Endothelial cell of umbilical vein (primary cell): ENCODE measurements at regions not wholly inside any gene's neighbourhood (a gene's known extent, or its start where the extent isn't known, plus 50 kb on each side); places are given as distances from the start of the nearest gene placed in this dataset.

Experiments
- BruUV-seq: library from RNA; stranded (reverse); fragments of 400-500 nt; replicated peaks from 2 replicates; lab custom pipeline; 2021; lab: Mats Ljungman, UMichigan
- CTCF ChIA-PET: fragments of 300-600, 350-600 bp; sonication (Branson Sonifier 250); formaldehyde crosslinking; loops from one replicate; lab custom pipeline; 2021; ENCODE audit warnings: antibody characterized with exemption, inconsistent platforms; lab: Charles Lee
- POLR2A ChIA-PET: fragments of 300-600, 350-600 bp; sonication (Branson Sonifier 250); formaldehyde crosslinking; loops from one replicate; lab custom pipeline; 2021; ENCODE audit warnings: antibody characterized with exemption, inconsistent platforms; lab: Charles Lee
- DNase-seq: peaks from one replicate; pipeline ENCODE4 v3.0.0-alpha.2; 2011; ENCODE audit warnings: low read depth, low spot score
- FAIRE-seq: peaks from 2 replicates; lab custom pipeline; 2011; peaks lifted over from hg19 to GRCh38; lab: Jason Lieb, UNC
- H2AFZ ChIP-seq: 2 replicates; pipeline ENCODE4 v1.6.0; 2012; ENCODE audit warnings: low read depth, low read length, control low read depth, inconsistent platforms
- H3K27ac ChIP-seq: 2 replicates; pipeline ENCODE4 v1.5.1; 2011; ENCODE audit warnings: low read depth, mild to moderate bottlenecking, control low read depth, low read length, moderate library complexity; ENCODE audit not compliant: insufficient read depth
- H3K27me3 ChIP-seq, 2 experiments: 2 replicates each; pipeline versions ENCODE4 v1.6.0 to v1.6.1; 2011; ENCODE audit warnings: low read length in 2 of 2, mixed read lengths in 1 of 2; ENCODE audit not compliant: control insufficient read depth in 2 of 2, insufficient read depth in 2 of 2
- H3K36me3 ChIP-seq, 2 experiments: 2 replicates in 1 of 2; 3 replicates in 1 of 2; pipeline ENCODE4 v1.5.1; 2011; ENCODE audit warnings: low read length in 2 of 2, mild to moderate bottlenecking in 1 of 2, moderate library complexity in 1 of 2; ENCODE audit not compliant: control insufficient read depth in 2 of 2, insufficient read depth in 2 of 2; ENCODE audit errors: extremely low read depth in 1 of 2
- H3K4me1 ChIP-seq: 3 replicates; pipeline ENCODE4 v1.5.1; 2011; ENCODE audit warnings: mild to moderate bottlenecking, low read length; ENCODE audit not compliant: control insufficient read depth, insufficient read depth; ENCODE audit errors: extremely low read depth
- H3K4me2 ChIP-seq: 2 replicates; pipeline ENCODE4 v1.6.1; 2011; ENCODE audit warnings: low read length, control low read depth, mixed read lengths; ENCODE audit not compliant: insufficient read depth
- H3K4me3 ChIP-seq, 3 experiments: fragments of 200-600 bp in 1 of 3; sonication (generic), shearing (Covaris generic) in 1 of 3; replicated peaks in 1 of 3; 2 replicates each; pipeline ENCODE4 v1.5.1; 2011 to 2016; ENCODE audit warnings: control low read depth in 3 of 3, low read length in 3 of 3, mild to moderate bottlenecking in 2 of 3, inconsistent platforms in 1 of 3, low read depth in 1 of 3, moderate library complexity in 1 of 3; ENCODE audit not compliant: insufficient read depth in 1 of 3
- H3K79me2 ChIP-seq: 2 replicates; pipeline ENCODE4 v1.6.0; 2012; ENCODE audit warnings: low read length, inconsistent platforms; ENCODE audit not compliant: control insufficient read depth, insufficient read depth
- H3K9ac ChIP-seq: replicated peaks from 2 replicates; pipeline ENCODE3; 2011; ENCODE audit warnings: low read length, control low read depth; ENCODE audit not compliant: insufficient read depth; ENCODE audit errors: extremely low read depth
- H3K9me1 ChIP-seq: replicated peaks from 3 replicates; pipeline ENCODE4 v1.6.0; 2011; ENCODE audit warnings: mild to moderate bottlenecking, low read length; ENCODE audit not compliant: control insufficient read depth, insufficient read depth; ENCODE audit errors: extremely low read depth
- H3K9me3 ChIP-seq: replicated peaks from 2 replicates; pipeline ENCODE4 v1.5.1; 2012; ENCODE audit warnings: low read length, inconsistent platforms; ENCODE audit not compliant: control insufficient read depth, insufficient read depth
- H4K20me1 ChIP-seq: replicated peaks from 2 replicates; pipeline ENCODE3; 2011; ENCODE audit warnings: mild to moderate bottlenecking, low read length; ENCODE audit not compliant: control insufficient read depth, insufficient read depth; ENCODE audit errors: extremely low read depth
- EZH2 ChIP-seq: IDR thresholded peaks from 2 replicates; pipeline ENCODE4 v1.6.1; 2012; ENCODE audit warnings: borderline replicate concordance, low read depth, mild to moderate bottlenecking, moderate library complexity, low read length, inconsistent platforms; ENCODE audit not compliant: severe bottlenecking
- FOS ChIP-seq: IDR thresholded peaks from 2 replicates; pipeline ENCODE4 v1.6.1; 2011; ENCODE audit warnings: mild to moderate bottlenecking, low read length, moderate library complexity, borderline replicate concordance; ENCODE audit not compliant: insufficient read depth
- GATA2 ChIP-seq: IDR thresholded peaks from 2 replicates; pipeline ENCODE4 v1.7.0; 2011; ENCODE audit warnings: low read depth, mild to moderate bottlenecking, moderate library complexity, mixed read lengths, low read length; ENCODE audit not compliant: insufficient read length, insufficient read depth
- JUN ChIP-seq: IDR thresholded peaks from 2 replicates; pipeline ENCODE4 v1.6.1; 2011; ENCODE audit warnings: borderline replicate concordance, low read depth; ENCODE audit not compliant: insufficient read length, insufficient read depth
- MYC ChIP-seq: IDR thresholded peaks from one replicate; pipeline ENCODE4 v1.6.1; 2011; ENCODE audit warnings: mild to moderate bottlenecking, low read depth, low read length
- POLR2A ChIP-seq: IDR thresholded peaks from 2 replicates; pipeline ENCODE4 v1.6.1; 2012; ENCODE audit warnings: low read depth, mild to moderate bottlenecking, control low read depth, low read length
- POLR2AphosphoS5 ChIP-seq: IDR thresholded peaks from 2 replicates; pipeline ENCODE4 v1.6.1; 2012; ENCODE audit warnings: low read depth, mild to moderate bottlenecking, control low read depth, low read length, moderate library complexity; ENCODE audit not compliant: insufficient read depth
- dilution Hi-C: fragments of 300-500 bp; cut with MboI; formaldehyde crosslinking; loops from one replicate; pipeline ENCODE4 v1.15.0; 2019; ENCODE audit warnings: low sequenced_read_pairs; ENCODE audit not compliant: extremely low pct_ligation_motif_present
- intact Hi-C: fragments of 100-400 bp; cut with micrococcal nuclease; formaldehyde crosslinking; loops from one replicate; pipeline ENCODE4 v1.10.0; 2022
- TF ChIP-seq, protein P1 (sequence below): IDR thresholded peaks from 2 replicates; pipeline ENCODE4 v1.6.1; 2011; ENCODE audit not compliant: insufficient read depth, insufficient read length
- TF ChIP-seq, protein P2 (sequence below), 2 donors: IDR thresholded peaks; 1 replicate in 1 of 2; 2 replicates in 1 of 2; pipeline ENCODE4 v1.5.1; 2011; ENCODE audit warnings: low read length in 2 of 2, mild to moderate bottlenecking in 2 of 2, moderate library complexity in 2 of 2, control low read depth in 1 of 2, inconsistent platforms in 1 of 2, low read depth in 1 of 2; ENCODE audit not compliant: insufficient read depth in 1 of 2; ENCODE audit errors: extremely low read depth in 1 of 2

- Histone ChIP-seq H3K9ac (no peak overlapping the region), H3K27me3 (peaks cover 0 to 8% of the 10 kb centered on the region in 2 experiments), H2AFZ (no peak overlapping the region), H4K20me1 (no peaks in the 10 kb centered on the region), H3K4me2 (no peak overlapping the region), H3K9me1 (no peaks in the 10 kb centered on the region), H3K4me1 (no peaks in the 10 kb centered on the region), H3K27ac (no peak overlapping the region), H3K4me3 (no peak overlapping the region), H3K79me2 (no peaks in the 10 kb centered on the region), H3K36me3 (no peaks in the 10 kb centered on the region), H3K9me3 (no peaks in the 10 kb centered on the region)
- CTCF ChIA-PET = no interaction called here
- FAIRE-seq (no peak), DNase-seq (no peak)
- POLR2A ChIA-PET = no interaction called here
- TF ChIP-seq JUN (no peak), EZH2 (no peak), POLR2AphosphoS5 (no peak)
- TF ChIP-seq, protein P1, sequence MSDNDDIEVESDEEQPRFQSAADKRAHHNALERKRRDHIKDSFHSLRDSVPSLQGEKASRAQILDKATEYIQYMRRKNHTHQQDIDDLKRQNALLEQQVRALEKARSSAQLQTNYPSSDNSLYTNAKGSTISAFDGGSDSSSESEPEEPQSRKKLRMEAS = no peak
- intact Hi-C loops (no loop called here), dilution Hi-C loops (no loop called here)
- BruUV-seq = no TSS peak
Observed at GRCh38 chr4:55727746-55728145, 91.6 kb upstream of the NMU start.

DNA sequence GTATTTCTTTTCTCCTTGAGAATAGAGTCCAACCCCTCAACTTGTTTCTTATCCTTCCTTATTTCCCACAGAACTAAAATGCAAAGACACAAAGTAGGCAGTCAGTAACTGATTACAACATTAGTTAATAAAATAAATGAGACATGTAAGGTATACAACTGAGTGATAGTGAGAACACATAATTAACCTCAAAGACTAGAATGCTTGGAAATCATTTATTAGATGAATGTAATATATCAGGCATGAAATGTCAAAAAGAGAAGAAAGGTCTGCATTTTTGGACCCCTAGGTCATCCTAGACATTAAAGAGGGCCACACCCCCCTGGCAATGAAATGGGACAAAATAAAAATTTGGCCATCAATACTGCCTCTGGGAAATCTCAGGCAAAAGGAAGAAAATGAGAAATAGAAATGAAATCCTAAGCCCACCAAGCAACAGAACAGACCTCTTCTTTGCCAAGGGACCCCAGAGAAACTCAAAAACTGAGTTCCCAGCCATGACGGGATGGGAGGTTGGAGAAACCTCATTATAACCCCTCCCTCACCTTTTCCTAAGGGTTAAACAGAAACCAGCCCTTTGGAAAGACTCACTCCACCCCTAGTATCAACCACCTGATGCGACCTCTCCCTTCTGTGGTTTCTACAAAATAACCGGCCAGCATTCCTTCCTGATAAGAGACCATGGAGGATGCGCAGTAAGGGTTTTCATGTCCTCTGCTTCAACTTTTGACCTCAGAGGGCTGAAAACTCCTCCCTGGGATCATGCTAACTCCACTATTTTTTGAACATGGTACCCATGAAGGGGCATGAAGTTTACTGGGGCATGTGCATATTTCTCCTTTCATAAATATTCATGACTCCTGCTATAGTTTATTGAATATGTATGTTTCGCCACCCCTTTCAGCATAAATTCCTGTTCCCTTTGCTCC, 90.0 kb upstream of the EXOC1L start:
- Histone ChIP-seq H3K27ac (no peak overlapping the region), H3K27me3 (peaks cover 0 to 8% of the 10 kb centered on the region in 2 experiments), H4K20me1 (no peaks in the 10 kb centered on the region), H3K4me1 (no peaks in the 10 kb centered on the region), H3K79me2 (no peaks in the 10 kb centered on the region), H2AFZ (no peak overlapping the region), H3K9ac (no peak overlapping the region), H3K9me1 (no peaks in the 10 kb centered on the region), H3K36me3 (no peaks in the 10 kb centered on the region), H3K9me3 (no peaks in the 10 kb centered on the region), H3K4me3 (no peak overlapping the region), H3K4me2 (no peak overlapping the region)
- FAIRE-seq (no peak), DNase-seq (no peak)
- CTCF ChIA-PET = no interaction called here
- BruUV-seq = no TSS peak
- dilution Hi-C loops (no loop called here), intact Hi-C loops (no loop called here)
- TF ChIP-seq, protein P1 = no peak
- TF ChIP-seq JUN (no peak), MYC (no peak), GATA2 (no peak), POLR2AphosphoS5 (no peak), FOS (no peak), EZH2 (no peak), POLR2A (no peak)
- TF ChIP-seq, protein P2, sequence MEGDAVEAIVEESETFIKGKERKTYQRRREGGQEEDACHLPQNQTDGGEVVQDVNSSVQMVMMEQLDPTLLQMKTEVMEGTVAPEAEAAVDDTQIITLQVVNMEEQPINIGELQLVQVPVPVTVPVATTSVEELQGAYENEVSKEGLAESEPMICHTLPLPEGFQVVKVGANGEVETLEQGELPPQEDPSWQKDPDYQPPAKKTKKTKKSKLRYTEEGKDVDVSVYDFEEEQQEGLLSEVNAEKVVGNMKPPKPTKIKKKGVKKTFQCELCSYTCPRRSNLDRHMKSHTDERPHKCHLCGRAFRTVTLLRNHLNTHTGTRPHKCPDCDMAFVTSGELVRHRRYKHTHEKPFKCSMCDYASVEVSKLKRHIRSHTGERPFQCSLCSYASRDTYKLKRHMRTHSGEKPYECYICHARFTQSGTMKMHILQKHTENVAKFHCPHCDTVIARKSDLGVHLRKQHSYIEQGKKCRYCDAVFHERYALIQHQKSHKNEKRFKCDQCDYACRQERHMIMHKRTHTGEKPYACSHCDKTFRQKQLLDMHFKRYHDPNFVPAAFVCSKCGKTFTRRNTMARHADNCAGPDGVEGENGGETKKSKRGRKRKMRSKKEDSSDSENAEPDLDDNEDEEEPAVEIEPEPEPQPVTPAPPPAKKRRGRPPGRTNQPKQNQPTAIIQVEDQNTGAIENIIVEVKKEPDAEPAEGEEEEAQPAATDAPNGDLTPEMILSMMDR (IDR thresholded peaks at IDR 0.05; ENCODE audit: extremely low read depth in 1 of 2, insufficient read depth in 1 of 2, low read depth in 1 of 2, low read length in 2 of 2) = no peak
- POLR2A ChIA-PET = no interaction called here
